ENCODE measurements at regions not wholly inside any gene's neighbourhood (a gene's known extent, or its start where the extent isn't known, plus 50 kb on each side); places are given as distances from the start of the nearest gene placed in this dataset.

- no peaks in the 10 kb centered on the region for H3K36me3 ChIP-seq
- no peaks in the 10 kb centered on the region for H3K9me3 ChIP-seq
- 79 to 83% methylated on average over 6 of the region's 6 CpGs for WGBS, 2 donors
- DNase-seq (no peak), ATAC-seq (ENCODE audit: low FRiP score in 2 of 2) (no peak)
- H3K4me3 ChIP-seq = no peak overlapping the region
- no peak overlapping the region for H3K27ac ChIP-seq
- no peak for TF ChIP-seq EP300 (IDR thresholded peaks at IDR 0.05)
- TF ChIP-seq CTCF (IDR thresholded peaks at IDR 0.05) = no peak
- no peak for TF ChIP-seq POLR2A (IDR thresholded peaks at IDR 0.05)
- TF ChIP-seq POLR2AphosphoS5 (IDR thresholded peaks at IDR 0.05) = no peak
- no peaks in the 10 kb centered on the region for H3K4me1 ChIP-seq
- H3K27me3 ChIP-seq = no peaks in the 10 kb centered on the region
These were observed 297.6 kb downstream of the GPAM start for GRCh38 chr10:111885919-111886318.

- H3K4me1 ChIP-seq = no peaks in the 10 kb centered on the region
- 63 to 74% methylated on average over 2 of the region's 2 CpGs for WGBS, 2 donors
- DNase-seq = no peak
- no peaks in the 10 kb centered on the region for H3K27me3 ChIP-seq
- no peaks in the 10 kb centered on the region for H3K9me3 ChIP-seq
- ATAC-seq (ENCODE audit: low FRiP score in 2 of 2) = no peak
- TF ChIP-seq EP300 (IDR thresholded peaks at IDR 0.05) = no peak
- no peak for TF ChIP-seq POLR2AphosphoS5 (IDR thresholded peaks at IDR 0.05)
- no peak for TF ChIP-seq CTCF (IDR thresholded peaks at IDR 0.05)
- TF ChIP-seq POLR2A (IDR thresholded peaks at IDR 0.05) = no peak
- no peaks in the 10 kb centered on the region for H3K36me3 ChIP-seq
- no peak overlapping the region for H3K27ac ChIP-seq
- H3K4me3 ChIP-seq = no peak overlapping the region
These were observed 296.3 kb downstream of the GPAM start for GRCh38 chr10:111887266-111887665.

- H3K4me3 ChIP-seq = no peak overlapping the region
- H3K27me3 ChIP-seq = no peaks in the 10 kb centered on the region
- ATAC-seq (ENCODE audit: low FRiP score in 2 of 2) (no peak), DNase-seq (no peak)
- no peaks in the 10 kb centered on the region for H3K4me1 ChIP-seq
- no peak overlapping the region for H3K27ac ChIP-seq
- WGBS, 2 donors = 56 to 61% methylated on average over 3 of the region's 3 CpGs
- H3K36me3 ChIP-seq = no peaks in the 10 kb centered on the region
- no peak for TF ChIP-seq EP300 (IDR thresholded peaks at IDR 0.05)
- TF ChIP-seq POLR2A (IDR thresholded peaks at IDR 0.05) = no peak
- H3K9me3 ChIP-seq = no peaks in the 10 kb centered on the region
These were observed 293.5 kb downstream of the GPAM start for GRCh38 chr10:111890046-111890445.

- WGBS, 2 donors = 53 to 55% methylated on average over 4 of the region's 4 CpGs
- H3K36me3 ChIP-seq = no peaks in the 10 kb centered on the region
- H3K9me3 ChIP-seq = no peaks in the 10 kb centered on the region
- H3K4me1 ChIP-seq = no peaks in the 10 kb centered on the region
- H3K27ac ChIP-seq = no peak overlapping the region
- ATAC-seq (ENCODE audit: low FRiP score in 2 of 2) (no peak), DNase-seq (no peak)
- TF ChIP-seq POLR2AphosphoS5 (IDR thresholded peaks at IDR 0.05) (no peak), CTCF (IDR thresholded peaks at IDR 0.05) (no peak), POLR2A (IDR thresholded peaks at IDR 0.05) (no peak), EP300 (IDR thresholded peaks at IDR 0.05) (no peak)
- no peaks in the 10 kb centered on the region for H3K27me3 ChIP-seq
- H3K4me3 ChIP-seq = no peak overlapping the region
These were observed 267.6 kb downstream of the GPAM start for GRCh38 chr10:111916011-111916410.

GRCh38 chr10:111921821-111922220 is 261.7 kb downstream of the GPAM start:
- no peaks in the 10 kb centered on the region for H3K9me3 ChIP-seq
- H3K27me3 ChIP-seq = no peaks in the 10 kb centered on the region
- DNase-seq = no peak
- no peak for ATAC-seq (ENCODE audit: low FRiP score in 2 of 2)
- H3K4me3 ChIP-seq = no peak overlapping the region
- WGBS, 2 donors = 85 to 93% methylated on average over 2 of the region's 2 CpGs
- H3K36me3 ChIP-seq = no peaks in the 10 kb centered on the region
- TF ChIP-seq EP300 (IDR thresholded peaks at IDR 0.05) (no peak), POLR2AphosphoS5 (IDR thresholded peaks at IDR 0.05) (no peak), POLR2A (IDR thresholded peaks at IDR 0.05) (no peak), CTCF (IDR thresholded peaks at IDR 0.05) (no peak)
- no peaks in the 10 kb centered on the region for H3K4me1 ChIP-seq
- H3K27ac ChIP-seq = no peak overlapping the region

Data from upper lobe of left lung (tissue), 6 donors.